ENCODE measurements at regions not wholly inside any gene's neighbourhood (a gene's known extent, or its start where the extent isn't known, plus 50 kb on each side); places are given as distances from the start of the nearest gene placed in this dataset.
"Not testable (repeated sequence)": the region's sequence is repeated elsewhere in the genome, so short reads cannot be mapped to it uniquely, and the experiment has no call there.

DNA sequence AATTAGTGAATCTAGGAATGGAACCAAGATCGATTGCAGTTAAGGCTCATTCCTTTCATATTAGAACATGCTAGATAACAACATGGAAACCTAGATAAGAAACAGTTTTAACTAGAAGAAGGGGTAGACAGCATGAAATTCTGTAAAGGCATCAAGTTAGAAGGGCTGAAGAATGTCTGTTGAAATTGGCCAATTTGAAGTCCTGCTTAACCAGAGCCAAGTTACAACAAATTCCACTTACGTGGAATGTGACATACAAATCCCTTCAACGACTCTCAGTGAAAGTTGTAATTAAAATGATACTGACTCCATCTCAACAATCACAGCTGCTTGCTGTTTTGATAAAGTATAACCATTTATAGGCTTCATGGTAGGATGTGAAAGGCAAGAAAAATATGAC lies 1065.7 kb downstream of the DNAJB9 start:
- DNase-seq (ENCODE audit: low spot score) = no peak

DNA sequence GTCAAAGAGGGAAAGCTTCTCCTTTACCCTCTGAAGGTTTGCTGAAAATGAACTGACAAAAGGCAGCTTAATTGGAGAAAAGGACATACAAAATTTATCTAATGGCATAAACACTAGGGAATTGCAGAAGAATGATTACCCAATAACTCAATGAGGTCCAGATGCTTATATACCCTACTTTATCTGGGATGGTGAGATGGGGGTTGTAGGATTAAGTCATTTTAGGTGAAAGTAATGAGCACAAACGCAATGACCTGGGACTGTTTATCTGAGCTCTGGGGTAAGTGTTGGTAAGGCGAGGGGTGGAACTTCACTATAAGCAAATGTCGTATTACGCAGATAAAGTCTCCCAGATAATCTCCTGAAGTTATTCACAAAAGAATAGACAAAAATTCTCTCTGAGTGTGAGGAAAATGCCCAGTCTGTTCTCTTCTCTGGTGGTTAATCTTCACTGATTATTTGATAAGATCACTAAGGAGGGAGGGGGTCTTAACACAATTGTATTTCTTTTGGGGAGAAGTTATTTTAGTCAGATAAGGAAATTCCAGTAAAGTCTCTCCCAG lies 1067.8 kb downstream of the DNAJB9 start:
- DNase-seq (ENCODE audit: low spot score) = no peak

DNA sequence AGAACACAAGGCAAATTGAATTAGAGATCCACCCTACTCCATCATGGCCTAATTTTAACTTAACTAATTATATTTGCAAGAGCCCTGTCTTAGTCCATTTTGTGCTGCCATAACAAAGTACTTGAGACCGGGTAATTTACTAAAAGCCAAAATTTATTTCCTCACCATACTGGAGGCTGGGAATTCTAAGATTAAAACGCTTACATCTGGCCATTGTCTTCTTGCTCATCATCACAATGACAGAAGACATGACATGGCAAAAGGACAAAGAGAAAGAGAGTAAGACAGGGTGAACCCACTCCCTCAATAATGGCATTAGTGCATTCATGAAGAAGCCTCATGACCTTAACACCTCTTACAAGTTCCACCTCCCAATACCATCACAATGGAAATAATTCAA lies 1068.6 kb downstream of the DNAJB9 start:
- DNase-seq (ENCODE audit: low spot score) = no peak

DNA sequence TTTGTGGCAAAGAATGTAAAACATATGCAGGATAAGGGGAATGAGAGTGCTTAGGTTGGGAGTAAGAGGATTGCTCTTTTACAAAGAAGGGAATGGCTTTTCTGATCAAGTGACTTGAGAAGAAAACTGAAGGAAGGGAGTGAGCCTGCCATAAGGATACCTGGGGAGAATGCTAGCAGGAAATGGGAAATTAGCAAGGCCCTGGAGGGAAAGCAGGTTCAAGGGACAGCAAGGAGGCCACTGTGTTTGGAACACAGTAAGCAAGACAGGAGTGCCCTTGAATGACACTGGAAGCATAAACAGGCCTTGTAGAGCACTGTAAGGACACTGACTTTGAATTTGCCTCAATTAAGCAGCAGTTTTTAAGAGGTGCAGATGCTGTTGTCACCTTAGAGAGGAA lies 1069.9 kb downstream of the DNAJB9 start:
- DNase-seq (ENCODE audit: low spot score) = no peak

DNA sequence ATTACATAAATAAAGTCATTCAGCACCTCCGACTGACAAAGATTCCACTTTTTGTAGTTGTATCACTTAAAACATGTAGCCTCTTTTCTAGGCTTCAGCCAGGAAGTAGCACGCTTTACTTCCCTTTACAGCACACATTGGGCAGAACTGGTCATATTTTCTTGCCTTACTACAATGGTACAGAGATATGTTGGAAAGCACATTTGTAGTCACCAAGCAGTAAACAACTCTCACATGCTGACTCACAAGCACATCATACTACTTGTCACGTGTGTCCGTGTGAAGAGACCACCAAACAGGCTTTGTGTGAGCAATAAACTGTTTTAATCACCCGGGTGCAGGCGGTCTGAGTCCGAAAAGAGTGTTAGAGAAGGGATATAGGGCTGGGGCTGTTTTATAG lies 1071.8 kb downstream of the DNAJB9 start:
- DNase-seq (ENCODE audit: low spot score) = no peak

DNA sequence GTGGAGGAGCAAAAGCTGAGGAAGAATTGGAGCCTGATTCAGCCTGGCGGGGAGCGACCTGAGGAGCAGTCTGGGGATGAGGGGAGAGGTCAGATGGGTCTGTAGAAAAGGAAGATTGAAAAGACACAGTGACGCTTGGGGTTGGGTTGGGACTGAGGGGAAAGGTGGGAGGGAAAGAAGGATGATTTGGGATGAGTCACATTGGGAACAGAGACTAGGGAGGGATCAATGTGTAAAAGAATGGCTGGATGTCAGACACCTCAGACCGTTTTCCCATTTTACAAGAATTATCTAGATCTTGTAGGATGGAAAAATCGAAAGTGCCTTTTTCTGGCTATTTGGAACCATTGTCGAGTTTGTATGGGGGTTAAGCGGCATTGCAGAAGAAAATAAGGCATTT lies 1076.5 kb downstream of the DNAJB9 start:
- DNase-seq (ENCODE audit: low spot score) = no peak

DNA sequence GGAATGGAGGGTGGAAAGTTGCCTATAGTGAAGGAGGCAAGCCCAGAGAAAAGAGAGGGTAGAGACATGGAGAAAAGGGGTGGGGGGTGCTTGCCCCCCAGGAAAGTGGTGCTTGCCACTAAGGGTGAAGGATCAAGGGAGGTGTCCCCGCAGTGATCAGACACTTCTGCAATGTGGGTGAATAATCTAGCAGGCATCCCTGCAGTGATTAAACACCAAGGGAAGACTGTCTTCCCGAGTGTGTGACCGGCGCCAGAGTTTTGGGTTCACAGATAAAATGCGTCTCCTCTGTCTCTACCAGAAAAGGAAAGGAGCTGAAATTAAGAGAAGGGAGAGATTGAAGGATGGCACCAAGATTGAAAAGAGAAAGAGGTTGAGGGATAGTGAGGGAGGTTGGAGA lies 1076.9 kb downstream of the DNAJB9 start:
- DNase-seq (ENCODE audit: low spot score) = not testable (repeated sequence)

DNA sequence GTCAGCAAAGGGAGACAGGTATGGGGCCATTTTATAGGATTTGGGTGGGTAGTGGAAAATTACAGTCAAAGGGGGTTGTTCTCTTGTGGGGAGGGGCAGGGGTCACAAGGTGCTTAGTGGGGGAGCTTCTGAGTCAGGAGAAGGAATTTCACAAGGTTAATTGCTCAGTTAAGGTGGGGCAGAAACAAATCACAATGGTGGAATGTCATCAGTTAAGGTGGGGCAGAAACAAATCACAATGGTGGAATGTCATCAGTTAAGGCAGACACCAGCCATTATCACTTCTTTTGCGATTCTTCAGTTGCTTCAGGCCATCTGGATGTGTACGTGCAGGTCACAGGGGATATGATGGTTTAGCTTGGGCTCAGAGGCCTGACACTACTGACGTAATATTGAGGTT lies 1077.6 kb downstream of the DNAJB9 start:
- not testable (repeated sequence) for DNase-seq (ENCODE audit: low spot score)

DNA sequence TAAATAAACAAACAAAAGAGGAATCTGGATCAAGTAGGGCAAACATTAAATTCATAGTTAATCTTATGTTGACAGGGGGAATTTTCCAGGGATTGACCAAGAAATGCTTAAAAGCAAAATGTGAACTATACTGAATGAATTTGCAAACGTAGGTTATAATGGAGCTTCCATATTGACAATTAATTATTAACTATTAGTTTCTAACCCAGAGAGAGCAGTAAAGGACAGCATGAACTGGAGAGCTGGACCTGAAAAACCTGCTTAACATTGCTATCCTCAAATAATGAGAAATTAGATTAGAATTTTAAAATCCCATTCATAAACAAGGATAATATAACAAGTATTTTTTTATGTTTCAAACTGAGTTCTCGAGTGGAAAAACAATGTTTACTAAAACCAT lies 1089.6 kb downstream of the DNAJB9 start:
- no peak for DNase-seq (ENCODE audit: low spot score)

DNA sequence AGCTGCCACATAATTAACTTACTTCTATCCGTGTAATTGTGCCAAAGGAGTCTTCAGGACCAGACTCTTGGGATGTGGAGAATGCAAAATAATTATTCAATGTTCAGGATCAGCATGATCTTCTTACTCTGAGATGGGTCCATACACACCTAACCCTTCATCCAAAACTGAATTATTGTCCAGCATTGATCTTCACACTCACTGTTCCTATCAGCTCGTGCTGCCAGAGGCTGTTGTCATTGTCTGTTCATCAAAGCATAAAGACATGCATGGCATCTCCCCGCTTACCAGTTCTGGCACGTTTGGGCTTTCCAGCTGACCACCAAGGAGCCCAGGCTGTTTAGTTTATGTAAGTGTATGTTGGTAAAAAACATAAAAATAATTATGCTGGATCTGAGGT lies 1090.7 kb downstream of the DNAJB9 start:
- DNase-seq (ENCODE audit: low spot score) = no peak

DNA sequence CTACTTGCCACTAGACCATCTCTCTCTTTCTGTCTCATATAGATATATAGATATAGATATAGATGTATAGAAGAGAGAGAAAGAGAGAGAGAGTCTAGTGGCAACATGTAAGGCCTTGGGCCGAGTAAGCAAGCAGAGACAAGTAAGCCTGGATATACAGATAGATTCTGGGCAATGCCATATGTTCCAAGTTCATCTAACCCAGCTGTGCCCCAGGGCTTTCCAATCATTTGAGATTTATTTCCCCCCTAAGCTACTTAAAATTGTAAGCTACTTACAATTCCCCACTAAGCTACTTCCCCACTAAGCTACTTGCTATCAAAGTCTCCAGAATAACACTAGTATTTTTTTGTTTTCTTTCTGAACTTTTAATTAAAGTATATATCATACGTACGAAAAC lies 1094.1 kb downstream of the DNAJB9 start:
- no peak for DNase-seq (ENCODE audit: low spot score)

DNA sequence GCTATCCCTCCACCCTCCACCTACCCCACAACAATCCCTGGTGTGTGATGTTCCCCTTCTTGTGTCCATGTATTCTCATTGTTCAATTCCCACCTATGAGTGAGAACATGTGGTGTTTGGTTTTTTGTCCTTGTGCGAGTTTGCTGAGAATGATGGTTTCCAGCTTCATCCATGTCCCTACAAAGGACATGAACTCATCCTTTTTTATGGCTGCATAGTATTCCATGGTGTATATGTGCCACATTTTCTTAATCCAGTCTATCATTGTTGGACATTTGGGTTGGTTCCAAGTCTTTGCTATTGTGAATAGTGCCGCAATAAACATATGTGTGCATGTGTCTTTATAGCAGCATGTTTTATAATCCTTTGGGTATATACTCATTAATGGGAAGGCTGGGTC lies 1117.6 kb downstream of the DNAJB9 start:
- DNase-seq (ENCODE audit: low spot score) = not testable (repeated sequence)

DNA sequence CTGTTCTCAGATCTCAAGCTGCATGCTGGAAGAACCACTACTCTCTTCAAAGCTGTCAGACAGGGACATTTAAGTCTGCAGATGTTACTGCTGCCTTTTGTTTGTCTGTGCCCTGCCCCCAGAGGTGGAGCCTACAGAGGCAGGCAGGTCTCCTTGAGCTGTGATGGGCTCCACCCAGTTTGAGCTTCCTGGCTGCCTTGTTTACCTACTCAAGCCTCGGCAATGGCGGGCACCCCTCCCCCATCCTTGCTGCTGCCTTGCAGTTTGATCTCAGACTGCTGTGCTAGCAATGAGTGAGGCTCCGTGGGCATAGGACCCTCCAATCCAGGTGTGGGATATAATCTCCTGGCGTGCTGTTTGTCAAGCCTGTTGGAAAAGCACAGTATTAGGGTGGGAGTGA lies 1122.9 kb downstream of the DNAJB9 start:
- not testable (repeated sequence) for DNase-seq (ENCODE audit: low spot score)

DNA sequence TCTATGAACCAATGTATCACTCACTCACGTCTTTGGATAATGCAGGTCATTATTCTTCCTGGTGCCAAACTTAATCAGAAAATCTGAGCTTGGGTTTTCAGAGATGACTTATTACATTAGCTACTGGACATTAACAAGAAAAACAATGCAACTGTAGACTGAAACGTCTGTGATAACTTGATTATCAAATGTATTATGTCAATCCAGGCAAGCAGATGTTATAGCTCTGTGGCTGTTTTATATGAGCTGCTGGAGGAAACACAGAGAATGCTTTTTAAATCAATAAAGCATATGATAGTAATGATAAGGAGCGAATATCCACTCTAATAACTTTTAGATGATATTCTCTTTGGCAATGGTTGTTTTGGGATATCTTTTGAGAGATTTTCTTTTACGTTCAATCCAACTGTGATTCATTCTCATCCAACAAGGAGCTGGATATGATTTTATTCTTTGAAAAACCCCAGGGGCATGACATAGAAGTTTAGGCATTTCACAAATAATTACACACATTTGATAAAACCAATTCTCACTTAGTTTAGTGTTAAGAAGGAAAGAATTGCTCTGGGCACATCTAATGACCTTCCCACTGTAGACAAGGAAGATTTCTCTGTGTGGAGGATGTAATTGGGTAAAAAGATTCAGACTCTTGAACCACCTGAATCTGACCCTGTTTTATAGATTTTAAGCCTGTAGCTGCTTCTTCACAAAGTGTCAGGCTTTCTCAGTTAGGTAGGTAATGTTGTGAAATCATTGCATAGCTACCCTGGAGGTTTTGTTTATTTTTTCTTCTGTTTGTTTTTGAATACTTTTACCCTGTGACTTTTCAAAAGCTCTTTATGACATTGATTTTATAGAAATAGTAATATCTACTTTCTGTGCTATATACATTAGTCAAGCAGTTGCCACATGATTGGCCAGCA lies 1124.7 kb downstream of the DNAJB9 start:
- DNase-seq (ENCODE audit: low spot score) = no peak

DNA sequence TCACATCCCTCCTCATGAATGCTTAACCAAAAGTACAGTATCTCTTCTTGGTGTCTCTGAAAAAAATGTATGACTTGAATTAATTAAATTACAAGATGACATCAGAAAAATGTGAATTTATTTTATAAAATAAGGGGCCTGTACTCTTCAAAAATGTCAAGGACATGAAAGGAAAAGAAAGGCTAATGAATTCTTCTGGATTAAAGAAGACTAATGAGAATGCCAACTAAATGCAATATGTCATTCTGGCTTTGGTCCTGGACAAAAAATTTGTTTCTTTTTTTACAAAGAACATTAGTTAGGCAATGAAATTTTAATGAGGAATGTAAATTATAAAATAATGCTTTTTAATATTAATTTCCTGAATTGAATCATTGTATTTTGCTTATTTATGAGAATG lies 1125.7 kb downstream of the DNAJB9 start:
- DNase-seq (ENCODE audit: low spot score) = no peak

DNA sequence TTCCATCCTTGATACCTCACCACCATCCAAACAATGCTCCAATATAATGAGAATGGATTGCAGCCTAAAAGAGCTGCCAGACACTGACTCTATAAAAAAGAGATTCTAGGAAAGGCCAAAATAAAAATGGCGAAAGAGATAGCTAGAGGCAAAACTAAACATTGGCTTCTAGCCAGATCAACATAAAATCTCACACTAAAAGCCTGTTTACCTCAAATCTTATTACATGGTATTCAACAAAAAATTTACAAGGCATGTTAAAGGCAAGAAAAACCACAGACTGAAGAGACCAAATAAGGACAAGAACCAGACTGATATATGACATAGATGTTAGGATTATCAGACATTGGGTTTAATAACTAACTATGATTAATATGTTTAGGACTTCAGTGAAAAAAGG lies 1127.0 kb downstream of the DNAJB9 start:
- DNase-seq (ENCODE audit: low spot score) = no peak

DNA sequence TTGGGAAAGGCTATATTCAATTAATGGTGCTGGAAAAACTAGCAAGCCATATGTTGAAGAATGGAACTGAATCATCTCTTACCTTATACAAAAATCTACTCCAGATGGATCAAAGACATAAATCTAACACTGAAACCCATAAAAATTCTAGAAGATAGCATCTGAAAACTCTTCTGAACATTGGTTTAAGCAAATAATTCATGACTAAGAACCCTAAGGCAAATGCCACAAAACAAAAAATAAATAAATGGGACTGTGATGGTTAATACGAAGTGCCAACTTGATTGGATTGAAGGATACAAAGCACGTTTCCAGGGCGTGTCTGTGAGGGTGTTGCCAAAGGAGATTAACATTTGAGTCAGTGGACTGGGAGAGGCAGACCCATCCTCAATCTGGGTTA lies 1130.0 kb downstream of the DNAJB9 start:
- no peak for DNase-seq (ENCODE audit: low spot score)

DNA sequence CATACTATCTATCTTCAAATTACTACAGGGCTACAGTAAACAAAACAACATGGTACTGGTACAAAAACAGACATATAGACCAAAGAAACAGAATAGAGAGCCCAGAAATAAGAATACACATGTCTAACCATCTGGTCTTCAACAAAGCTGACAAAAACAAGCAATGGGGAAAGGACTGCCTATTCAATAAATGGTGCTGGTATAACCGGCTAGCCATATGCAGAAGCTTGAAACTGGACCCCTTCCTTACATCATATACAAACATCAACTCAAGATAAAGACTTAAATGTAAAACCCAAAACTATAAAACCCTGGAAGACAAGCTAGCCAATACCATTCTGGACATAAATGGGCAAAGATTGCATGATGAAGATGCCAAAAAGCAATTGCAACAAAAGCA lies 1143.7 kb downstream of the DNAJB9 start:
- no peak for DNase-seq (ENCODE audit: low spot score)

DNA sequence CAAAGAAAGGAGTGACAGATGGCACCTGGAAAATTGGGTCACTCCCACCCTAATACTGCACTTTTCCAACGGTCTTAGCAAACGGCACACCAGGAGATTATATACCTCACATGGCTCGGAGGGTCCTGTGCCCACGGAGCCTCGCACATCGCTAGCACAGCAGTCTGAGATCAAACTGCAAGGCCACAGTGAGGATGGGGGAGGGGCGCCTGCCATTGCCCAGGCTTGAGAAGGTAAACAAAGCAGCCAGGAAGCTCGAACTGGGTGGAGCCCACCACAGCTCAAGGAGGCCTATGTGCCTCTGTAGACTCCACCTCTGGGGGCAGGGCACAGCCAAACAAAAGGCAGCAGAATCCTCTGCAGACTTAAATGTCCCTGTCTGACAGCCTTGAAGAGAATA lies 1149.7 kb downstream of the DNAJB9 start:
- DNase-seq (ENCODE audit: low spot score) = not testable (repeated sequence)

DNA sequence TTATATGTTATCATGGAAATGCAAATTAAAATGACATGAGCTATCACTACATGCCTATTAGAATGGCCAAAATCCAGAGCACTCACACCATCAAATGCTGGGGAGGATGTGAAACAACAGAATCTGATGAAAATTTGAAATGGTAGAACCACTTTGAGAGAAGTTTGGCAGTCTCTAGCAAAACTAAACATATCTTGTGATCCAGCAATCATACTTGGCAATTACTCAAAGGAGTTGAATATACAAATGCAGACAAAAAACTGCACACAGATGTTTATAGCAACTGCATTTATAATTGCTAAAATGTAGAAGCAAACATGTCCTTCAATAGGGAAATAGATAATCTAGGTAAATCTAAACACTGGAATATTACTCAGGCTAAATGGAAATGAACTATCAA lies 1164.9 kb downstream of the DNAJB9 start:
- DNase-seq (ENCODE audit: low spot score) = no peak

DNA sequence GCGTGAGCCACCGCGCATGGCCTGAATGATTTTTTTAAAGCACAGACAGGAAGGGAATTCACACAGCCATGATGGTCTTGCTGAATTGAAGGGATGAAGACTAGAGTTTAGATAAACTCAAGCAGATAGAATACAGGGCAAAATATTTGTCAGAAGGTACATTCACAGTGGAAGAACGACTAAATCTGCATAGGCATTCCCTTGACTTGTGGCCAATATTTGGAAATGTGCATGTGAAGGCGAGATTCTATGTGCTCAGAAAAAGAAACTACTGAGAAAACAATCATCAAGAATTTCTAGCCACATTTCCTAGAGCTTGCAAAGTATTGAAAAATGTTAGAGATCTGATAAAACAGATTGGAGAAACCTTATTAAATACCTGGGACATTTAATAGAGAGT lies 1166.2 kb downstream of the DNAJB9 start:
- no peak for DNase-seq (ENCODE audit: low spot score)

DNA sequence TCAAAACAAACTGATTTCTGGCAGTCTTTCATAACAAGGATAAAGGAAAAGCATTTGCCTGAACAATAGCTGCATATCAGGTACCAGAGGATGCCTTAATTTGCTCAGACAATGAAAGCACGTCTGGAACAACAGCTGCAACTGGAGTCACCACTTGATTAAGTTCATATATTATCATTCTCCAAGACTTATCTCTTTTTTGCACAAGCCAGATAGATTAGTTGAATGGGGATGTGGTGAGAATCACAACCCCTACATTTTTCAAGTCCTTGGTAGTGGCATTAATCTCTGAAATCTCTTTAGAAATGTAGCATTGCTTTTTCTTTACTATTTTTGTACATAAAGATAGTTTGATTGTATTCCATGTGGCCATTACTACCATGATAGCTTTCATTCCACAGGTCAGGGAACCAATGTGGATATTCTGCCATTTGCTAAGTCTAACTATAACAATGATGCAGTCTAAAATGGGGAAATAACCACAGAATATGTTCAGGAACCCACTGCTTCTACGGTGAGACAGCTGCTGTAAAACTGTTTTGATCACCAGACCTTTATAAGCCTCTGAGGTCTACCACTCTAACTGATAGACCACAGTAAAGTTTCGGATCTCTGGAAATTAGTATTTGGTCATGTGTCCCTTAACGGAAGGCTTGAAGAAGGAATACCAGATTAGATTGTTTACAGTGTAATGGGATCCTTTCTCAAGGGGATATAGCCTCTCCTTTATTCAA lies 1176.2 kb downstream of the DNAJB9 start:
- DNase-seq (ENCODE audit: low spot score) = no peak

DNA sequence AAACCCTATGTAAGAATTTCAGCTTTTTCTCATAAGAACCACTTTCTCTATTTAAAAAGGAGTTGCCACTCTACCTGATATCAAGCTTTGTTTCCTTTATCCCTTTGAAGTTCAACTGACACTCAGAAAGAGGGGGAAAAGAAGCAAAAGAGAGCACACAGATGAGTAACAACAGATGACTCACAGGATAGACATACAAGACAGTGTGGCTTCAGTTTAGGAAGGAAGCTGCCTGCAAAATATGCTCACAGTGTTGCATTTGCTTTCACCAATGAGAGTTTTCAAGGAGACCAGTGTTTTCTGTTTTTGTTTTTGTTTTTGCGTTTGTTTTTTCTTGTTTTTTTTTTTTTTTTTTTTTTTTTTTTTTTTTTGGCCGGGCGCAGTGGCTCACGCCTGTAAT lies 1181.6 kb downstream of the DNAJB9 start:
- no peak for DNase-seq (ENCODE audit: low spot score)

Measured in globus pallidus (tissue), 1 donor.